GM18519 (cell line): ENCODE measurements at regions not wholly inside any gene's neighbourhood (a gene's known extent, or its start where the extent isn't known, plus 50 kb on each side); places are given as distances from the start of the nearest gene placed in this dataset.
A peak's percentile ranks its signal among the peaks of the same experiment; 100 is the strongest.
"Not testable (repeated sequence)": the region's sequence is repeated elsewhere in the genome, so short reads cannot be mapped to it uniquely, and the experiment has no call there.

Experiments
- ATAC-seq: cut with Tn5 transposase; IDR thresholded peaks from one replicate; pipeline ENCODE4 v1.9.1; 2021; ENCODE audit warnings: mild to moderate bottlenecking, moderate library complexity; ENCODE audit not compliant: unreplicated experiment, low FRiP score

DNA sequence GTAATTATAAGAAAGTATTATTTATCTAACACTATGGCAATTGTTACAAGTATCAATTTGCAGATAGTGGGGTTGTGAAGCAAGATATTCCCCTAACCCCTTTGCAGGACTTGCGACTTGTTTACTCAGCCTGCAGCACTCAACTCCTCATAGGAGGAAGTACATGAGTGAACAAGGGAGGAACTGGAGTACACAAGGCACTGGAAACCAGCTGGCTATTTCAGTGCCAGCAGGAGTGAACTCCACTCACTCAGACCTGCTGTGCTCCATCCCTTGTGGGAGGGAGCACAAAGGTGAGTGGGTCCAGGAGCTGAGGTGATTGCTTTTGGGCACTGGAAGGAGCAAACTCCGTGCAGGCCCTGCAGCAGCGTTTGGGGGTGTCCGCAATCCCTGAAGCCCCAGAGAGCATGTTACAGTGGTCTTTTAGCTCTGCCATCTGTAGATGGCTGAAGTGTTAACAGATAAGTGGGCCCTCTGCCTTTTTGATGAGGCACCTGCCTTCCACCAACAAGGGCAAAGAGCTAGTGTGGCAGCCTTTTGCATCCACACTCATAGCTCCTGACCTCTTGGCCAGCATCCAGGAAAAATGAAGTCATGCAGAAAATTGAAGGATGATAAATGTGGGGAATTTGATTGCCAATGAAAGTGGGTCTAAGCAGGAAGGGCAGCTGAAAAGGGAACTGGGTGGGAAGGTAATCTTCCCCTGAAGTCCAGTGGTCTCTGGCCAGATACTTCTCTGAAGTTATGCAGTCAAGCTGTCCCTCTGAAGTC lies 802.2 kb upstream of the MIR17HG start:
- ATAC-seq = no peak

DNA sequence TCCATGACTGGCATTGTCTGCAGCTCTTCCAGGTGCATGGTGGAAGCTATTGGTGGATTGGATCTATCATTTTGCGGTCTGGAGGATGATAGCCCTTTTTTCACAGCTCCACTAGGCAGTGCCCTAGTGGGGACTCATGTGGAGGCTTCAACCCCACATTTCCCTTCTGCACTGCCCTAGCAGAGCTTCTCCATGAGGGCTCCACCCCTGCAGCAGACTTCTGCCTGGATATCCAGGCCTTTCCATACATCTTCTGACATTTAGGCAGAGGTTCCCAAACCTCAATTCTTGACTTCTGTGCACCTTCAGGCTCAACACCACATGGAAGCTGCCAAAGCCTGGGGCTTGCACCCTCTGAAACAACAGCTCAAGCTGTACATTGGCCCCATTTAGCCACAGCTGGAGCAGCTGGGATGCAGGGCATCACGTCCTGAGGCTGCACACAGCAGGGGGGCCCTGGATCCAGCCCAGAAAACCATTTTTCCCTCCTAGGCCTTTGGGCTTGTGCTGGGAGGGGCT lies 800.2 kb upstream of the MIR17HG start:
- ATAC-seq = no peak

DNA sequence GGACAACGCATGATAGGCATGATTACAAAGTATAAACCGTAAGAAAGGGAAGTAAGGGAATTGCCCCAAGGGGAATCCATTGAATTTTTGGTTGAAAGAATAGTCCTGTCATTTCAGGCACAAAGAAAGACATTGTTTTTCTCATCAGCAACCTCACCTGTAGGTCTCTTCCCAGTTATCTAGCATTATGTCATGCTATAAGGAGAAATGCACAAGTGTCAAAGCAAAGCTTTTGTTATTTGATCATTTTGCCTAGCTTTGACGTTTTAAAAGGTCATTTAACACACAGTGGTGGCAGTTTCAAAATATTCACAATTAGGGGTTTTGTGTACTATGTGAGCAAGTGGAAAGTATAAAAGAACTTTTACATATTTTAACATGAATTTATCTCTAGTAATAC lies 796.2 kb upstream of the MIR17HG start:
- ATAC-seq = no peak

GRCh38 chr13:90552702-90553101 lies 794.8 kb upstream of the MIR17HG start:
- ATAC-seq = no peak

- ATAC-seq = no peak
Observed at GRCh38 chr13:90553159-90553558, 794.3 kb upstream of the MIR17HG start.

DNA sequence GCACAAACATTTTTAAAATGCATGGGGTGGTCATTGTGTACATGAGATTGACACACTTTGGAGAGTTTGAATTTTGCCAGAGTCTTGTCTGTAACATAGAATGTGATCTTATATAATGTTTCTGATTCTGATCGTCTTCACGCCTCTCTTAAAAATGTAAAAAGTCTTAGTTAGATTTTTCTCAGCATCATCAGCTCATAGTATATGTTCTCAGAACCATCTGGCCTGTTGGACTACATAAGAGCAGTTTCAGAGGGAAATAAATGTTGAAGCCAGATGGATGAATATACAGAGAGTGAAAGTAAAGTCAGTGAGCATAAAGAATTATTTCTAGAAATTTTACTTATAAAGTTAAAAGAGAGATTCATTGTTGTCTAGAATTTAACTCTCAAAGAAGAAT lies 789.9 kb upstream of the MIR17HG start:
- no peak for ATAC-seq

DNA sequence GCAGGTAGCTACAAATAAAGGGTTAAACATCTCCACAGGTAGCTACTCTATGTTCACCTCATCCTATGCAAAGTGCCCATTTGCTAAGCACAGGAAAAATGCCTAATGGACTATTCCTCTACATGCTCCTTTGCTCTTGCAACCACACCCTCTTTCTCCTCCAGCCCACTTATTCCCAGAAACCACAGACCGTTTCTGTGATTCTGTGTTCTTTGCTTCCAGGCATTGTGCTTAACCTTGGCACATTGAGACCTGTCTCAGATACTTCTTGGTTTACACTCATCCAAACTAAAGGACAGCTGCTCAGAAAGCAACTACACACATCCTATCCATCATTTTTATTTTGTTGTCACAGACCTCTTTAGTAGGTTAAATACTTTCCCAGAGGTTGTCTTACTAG lies 785.0 kb upstream of the MIR17HG start:
- no peak for ATAC-seq

DNA sequence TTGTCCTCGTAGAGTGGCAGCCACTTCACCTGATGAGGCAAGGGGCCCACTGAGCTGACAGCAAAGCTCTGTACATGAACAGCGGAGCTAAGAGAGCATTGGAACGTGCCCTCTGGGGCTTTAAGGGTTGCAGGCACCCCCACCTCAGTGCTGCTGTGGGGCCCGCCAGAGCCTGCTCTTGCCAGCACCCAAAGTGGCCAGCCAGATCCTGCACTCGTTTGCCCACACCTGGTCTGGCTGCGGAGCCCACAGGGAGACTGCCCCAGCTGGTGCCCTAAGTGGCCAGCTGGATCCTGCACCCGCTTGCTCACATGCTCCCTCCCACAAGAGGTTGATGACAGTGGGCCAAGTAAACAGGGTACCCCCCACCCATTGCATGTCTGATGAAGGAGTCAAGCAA lies 783.4 kb upstream of the MIR17HG start:
- ATAC-seq = no peak

- no peak for ATAC-seq
Observed at GRCh38 chr13:90564566-90564965, 782.9 kb upstream of the MIR17HG start.

GRCh38 chr13:90565985-90566713 lies 781.3 kb upstream of the MIR17HG start:
- peak; percentile 53 for ATAC-seq

- no peak for ATAC-seq
Observed at GRCh38 chr13:90568165-90568564, 779.3 kb upstream of the MIR17HG start.

- no peak for ATAC-seq
Observed at GRCh38 chr13:90576067-90576466, 771.4 kb upstream of the MIR17HG start.

DNA sequence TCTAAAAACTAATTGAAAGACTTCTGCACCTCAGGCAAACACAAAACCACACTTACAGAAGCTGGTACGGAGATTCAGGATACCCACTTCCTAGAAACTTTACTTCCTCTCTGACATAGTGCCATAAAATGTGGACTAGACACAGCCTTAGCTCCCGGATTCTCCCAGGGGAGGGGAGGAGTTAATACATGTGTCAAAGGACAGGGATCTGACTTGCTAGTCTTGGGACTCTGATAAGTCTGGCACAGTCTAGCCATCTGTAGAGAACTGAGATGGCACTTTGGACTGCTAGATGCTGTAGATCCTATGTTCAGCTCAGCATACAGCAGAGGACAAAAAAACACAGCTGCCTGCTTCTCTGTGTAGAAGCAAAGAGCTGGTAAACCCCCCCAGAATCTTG lies 769.8 kb upstream of the MIR17HG start:
- no peak for ATAC-seq

DNA sequence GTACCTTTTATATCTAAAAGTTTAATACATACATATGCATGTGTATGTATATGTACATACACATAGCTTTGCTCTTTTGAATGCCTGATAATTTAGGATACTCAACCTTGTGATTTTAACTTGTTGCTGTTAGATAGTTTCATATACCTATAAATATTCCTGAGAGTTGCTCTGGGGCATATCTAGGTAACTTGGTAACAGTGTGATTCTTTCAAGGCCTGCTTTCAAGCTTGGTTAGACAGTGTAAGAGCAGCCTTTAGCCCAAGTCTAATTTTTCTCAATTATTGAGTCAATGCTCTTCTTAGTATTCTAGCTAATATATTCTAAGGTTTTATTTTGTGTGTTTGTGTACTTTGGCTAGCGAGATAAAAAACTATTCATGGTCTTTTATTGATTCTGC lies 762.1 kb upstream of the MIR17HG start:
- ATAC-seq = no peak

DNA sequence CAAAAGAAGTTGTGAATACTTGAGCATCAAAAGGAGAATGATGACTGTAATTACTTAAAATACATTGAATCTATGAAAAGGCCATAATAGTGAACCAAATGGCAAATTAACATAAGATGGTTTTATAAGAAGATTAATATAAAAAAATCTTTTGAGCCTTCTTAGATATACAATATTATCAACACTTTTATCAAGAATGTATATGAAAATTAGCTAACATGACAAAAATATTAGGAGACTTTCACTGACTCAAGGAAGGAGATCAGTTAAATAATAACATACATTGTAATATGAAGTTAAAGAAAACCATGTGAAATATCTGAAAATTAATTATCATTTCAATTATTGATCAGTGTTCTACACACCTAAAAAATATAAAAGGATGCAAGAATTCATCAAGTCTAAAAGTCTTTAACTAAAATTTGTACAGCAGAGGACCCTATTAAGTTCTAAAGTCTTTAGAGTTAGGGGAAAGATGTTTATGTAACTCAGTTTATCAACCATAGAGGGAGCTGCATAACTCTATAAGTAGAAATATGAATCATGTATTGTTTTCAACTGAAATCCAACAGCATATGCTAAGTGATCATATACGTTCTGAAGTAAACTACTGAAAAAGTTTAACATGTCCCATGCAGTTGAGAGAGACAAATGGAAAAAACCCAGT lies 756.1 kb upstream of the MIR17HG start:
- no peak for ATAC-seq

DNA sequence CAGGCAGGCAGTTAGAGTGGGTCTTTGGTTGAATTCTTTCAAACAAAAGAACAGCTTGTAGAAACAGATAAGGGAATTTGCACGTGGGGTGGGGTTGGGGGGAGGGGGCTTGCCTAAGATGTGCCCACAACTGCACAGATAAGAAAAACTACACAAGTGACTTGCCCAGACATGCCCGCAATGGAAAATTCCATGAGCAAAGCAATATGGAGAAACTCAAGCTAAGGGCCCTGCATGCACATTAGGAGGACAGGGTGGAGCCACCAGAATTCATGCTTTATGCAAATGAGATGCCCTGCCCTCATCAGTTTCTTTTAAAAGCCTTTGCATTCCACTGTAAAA lies 755.6 kb upstream of the MIR17HG start:
- no peak for ATAC-seq

- ATAC-seq = no peak
Observed at GRCh38 chr13:90592943-90593342, 754.5 kb upstream of the MIR17HG start.

DNA sequence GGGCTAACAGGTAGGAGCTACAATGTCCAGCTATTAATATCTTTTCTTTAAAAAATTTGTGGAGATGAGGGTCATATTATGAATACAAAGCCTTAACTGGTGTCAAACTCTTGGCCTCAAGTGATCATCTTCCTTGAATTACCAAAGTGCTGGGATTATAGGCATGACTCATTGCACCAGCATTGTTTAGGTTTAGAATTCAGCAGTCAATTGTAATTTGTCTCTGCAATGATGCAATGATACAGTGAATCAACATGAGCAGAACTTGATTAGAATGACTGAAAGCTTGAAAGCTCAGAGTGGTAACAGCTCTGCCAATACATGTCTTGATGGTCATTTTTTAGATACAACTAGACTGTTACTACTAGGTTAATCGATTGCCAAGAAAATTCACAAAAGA lies 752.8 kb upstream of the MIR17HG start:
- no peak for ATAC-seq

DNA sequence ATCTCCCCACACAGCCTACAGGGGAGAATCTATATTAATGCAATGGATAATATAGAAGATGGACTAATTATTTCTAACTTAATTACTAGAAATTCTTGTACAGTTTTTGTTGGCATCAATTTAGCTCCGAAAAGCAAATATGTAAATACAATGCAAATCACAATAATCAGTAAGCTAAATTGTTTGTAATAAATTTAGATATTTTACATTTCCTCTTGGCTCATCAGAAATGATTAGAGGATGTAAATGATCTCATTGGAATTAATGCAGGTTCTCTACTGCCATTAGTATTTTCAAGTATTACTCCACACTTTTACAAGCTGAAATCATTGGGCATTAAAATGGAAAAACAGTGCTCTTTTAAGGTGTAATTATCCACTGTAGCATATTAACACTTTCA lies 741.8 kb upstream of the MIR17HG start:
- no peak for ATAC-seq

- ATAC-seq = not testable (repeated sequence)
Observed at GRCh38 chr13:90606921-90607320, 740.6 kb upstream of the MIR17HG start.

GRCh38 chr13:90612391-90612790 lies 735.1 kb upstream of the MIR17HG start:
- no peak for ATAC-seq
